ENCODE measurements at regions not wholly inside any gene's neighbourhood (a gene's known extent, or its start where the extent isn't known, plus 50 kb on each side); places are given as distances from the start of the nearest gene placed in this dataset.

- TF ChIP-seq, protein P1, sequence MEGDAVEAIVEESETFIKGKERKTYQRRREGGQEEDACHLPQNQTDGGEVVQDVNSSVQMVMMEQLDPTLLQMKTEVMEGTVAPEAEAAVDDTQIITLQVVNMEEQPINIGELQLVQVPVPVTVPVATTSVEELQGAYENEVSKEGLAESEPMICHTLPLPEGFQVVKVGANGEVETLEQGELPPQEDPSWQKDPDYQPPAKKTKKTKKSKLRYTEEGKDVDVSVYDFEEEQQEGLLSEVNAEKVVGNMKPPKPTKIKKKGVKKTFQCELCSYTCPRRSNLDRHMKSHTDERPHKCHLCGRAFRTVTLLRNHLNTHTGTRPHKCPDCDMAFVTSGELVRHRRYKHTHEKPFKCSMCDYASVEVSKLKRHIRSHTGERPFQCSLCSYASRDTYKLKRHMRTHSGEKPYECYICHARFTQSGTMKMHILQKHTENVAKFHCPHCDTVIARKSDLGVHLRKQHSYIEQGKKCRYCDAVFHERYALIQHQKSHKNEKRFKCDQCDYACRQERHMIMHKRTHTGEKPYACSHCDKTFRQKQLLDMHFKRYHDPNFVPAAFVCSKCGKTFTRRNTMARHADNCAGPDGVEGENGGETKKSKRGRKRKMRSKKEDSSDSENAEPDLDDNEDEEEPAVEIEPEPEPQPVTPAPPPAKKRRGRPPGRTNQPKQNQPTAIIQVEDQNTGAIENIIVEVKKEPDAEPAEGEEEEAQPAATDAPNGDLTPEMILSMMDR (IDR thresholded peaks at IDR 0.05): no peak
- no peak for TF ChIP-seq POLR2A (IDR thresholded peaks at IDR 0.05)
Measured at GRCh38 chr9:78565481-78565880, 268.6 kb downstream of the PSAT1 start.
